IPS-18a (cell line): ENCODE measurements at regions not wholly inside any gene's neighbourhood (a gene's known extent, or its start where the extent isn't known, plus 50 kb on each side); places are given as distances from the start of the nearest gene placed in this dataset.

Experiments used
- H3K27ac ChIP-seq: one replicate; pipeline ENCODE4 v1.5.1; 2013; ENCODE audit warnings: low read length
- H3K27me3 ChIP-seq: one replicate; pipeline ENCODE4 v1.6.1; 2013; ENCODE audit warnings: mild to moderate bottlenecking, low read length; ENCODE audit not compliant: control insufficient read depth, insufficient read depth
- H3K36me3 ChIP-seq: one replicate; pipeline ENCODE4 v1.6.1; 2013; ENCODE audit warnings: low read depth, low read length; ENCODE audit not compliant: control insufficient read depth
- H3K4me1 ChIP-seq: one replicate; pipeline ENCODE4 v1.6.1; 2013; ENCODE audit warnings: low read depth, low read length; ENCODE audit not compliant: control insufficient read depth
- H3K4me3 ChIP-seq: one replicate; pipeline ENCODE4 v1.5.1; 2013; ENCODE audit warnings: low read length
- H3K9ac ChIP-seq: one replicate; pipeline ENCODE4 v1.6.1; 2013; ENCODE audit warnings: mild to moderate bottlenecking, low read length, moderate library complexity
- H3K9me3 ChIP-seq: one replicate; pipeline ENCODE4 v1.6.1; 2013; ENCODE audit warnings: low read depth, low read length; ENCODE audit not compliant: control insufficient read depth

DNA sequence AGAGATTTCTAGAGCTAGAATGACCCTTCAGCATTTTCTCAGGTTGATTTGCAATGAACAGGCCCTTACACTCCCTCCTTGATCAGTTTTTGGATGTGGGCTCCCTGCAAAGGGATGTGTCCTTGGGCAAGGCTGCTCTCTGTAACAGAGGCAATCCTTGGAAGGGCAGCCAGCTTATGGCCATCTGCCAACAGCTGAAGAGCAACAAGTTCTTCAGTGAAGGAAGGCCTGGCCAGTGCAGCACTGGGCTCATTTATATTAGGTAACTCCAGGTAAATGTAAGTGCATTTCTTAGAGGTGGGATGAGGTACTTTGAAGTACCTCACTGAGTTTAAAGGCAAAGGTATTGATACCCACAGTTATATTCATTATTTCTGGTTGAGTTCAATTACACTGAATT, 114.3 kb upstream of the KCNJ16 start:
- Histone ChIP-seq H3K9ac (no peak overlapping the region), H3K4me1 (peaks cover 12% of the 10 kb centered on the region), H3K27me3 (no peaks in the 10 kb centered on the region), H3K9me3 (no peaks in the 10 kb centered on the region), H3K4me3 (no peak overlapping the region), H3K36me3 (no peaks in the 10 kb centered on the region), H3K27ac (no peak overlapping the region)

DNA sequence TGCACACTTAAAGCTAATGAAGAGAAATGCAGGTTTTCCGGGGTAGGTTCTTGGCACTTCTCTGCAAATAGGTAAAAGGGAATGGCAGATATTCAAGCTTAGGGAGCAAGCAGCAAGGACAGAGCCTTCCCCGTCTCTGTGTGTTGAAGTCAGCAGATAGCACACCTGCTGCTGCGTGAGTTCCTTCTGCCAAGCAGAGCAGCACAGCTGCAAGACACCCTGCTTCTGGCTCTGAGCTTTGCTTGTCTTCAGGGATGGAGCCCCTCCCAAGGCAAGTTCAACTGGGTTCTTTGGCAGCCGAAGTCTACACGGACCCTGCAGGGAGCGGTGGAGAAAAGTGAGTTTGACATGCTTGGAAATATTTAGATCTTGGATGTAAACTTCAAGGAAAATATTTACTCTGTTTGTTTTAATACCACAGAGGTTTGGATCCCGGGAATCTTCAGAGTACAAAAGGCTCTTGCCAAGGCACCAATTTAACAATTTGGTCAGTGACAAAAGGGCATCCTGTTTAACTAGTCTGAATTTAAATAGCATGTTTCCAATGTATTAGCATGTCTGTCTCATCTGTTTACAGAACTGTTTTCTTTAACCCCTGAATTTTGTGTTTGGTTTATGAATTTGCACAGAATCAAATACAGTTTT, 113.4 kb upstream of the KCNJ16 start:
- peaks cover 12% of the 10 kb centered on the region for H3K4me1 ChIP-seq
- H3K9me3 ChIP-seq, result no peaks in the 10 kb centered on the region
- H3K27me3 ChIP-seq, result no peaks in the 10 kb centered on the region
- no peak overlapping the region for H3K4me3 ChIP-seq
- no peak overlapping the region for H3K9ac ChIP-seq
- no peak overlapping the region for H3K27ac ChIP-seq
- no peaks in the 10 kb centered on the region for H3K36me3 ChIP-seq

GRCh38 chr17:69962436-69962995, 112.5 kb upstream of the KCNJ16 start:
- no peak overlapping the region for H3K9ac ChIP-seq
- H3K4me3 ChIP-seq, result no peak overlapping the region
- H3K9me3 ChIP-seq, result no peaks in the 10 kb centered on the region
- peaks cover 12% of the 10 kb centered on the region for H3K4me1 ChIP-seq
- no peaks in the 10 kb centered on the region for H3K36me3 ChIP-seq
- H3K27me3 ChIP-seq, result no peaks in the 10 kb centered on the region
- H3K27ac ChIP-seq, result no peak overlapping the region

DNA sequence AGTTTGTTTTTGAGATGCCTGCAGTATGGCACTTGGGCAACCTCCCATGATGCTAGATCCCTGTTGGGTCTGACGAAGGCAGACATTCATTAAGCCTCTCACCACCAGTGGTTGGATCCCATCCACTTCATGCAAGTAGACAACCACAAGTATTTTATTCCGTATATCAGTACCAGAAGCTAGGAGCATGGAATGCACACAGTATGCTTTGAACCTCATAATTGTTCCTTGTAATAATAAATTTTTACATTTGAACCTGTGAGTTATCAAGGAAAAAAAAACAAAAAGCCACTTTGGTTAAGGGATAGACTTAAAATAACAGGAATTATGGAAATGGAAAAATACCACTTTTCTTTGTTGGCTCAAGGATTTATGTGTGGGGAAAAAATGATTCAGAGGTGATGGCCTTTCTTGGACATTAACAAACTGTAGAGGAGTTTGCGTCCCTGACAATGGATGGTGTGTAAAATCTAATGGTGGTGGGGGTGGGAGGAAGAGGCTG, 107.1 kb upstream of the KCNJ16 start:
- H3K9me3 ChIP-seq, result no peaks in the 10 kb centered on the region
- H3K27ac ChIP-seq, result no peak overlapping the region
- H3K4me1 ChIP-seq, result no peaks in the 10 kb centered on the region
- no peaks in the 10 kb centered on the region for H3K36me3 ChIP-seq
- H3K4me3 ChIP-seq, result no peak overlapping the region
- H3K27me3 ChIP-seq, result no peaks in the 10 kb centered on the region
- H3K9ac ChIP-seq, result no peak overlapping the region

- Histone ChIP-seq H3K4me1 (no peaks in the 10 kb centered on the region), H3K9me3 (peaks cover 2% of the 10 kb centered on the region), H3K9ac (no peak overlapping the region), H3K4me3 (no peak overlapping the region), H3K27ac (no peak overlapping the region), H3K36me3 (no peaks in the 10 kb centered on the region), H3K27me3 (no peaks in the 10 kb centered on the region)
Measured at GRCh38 chr17:69969897-69970296, 105.1 kb upstream of the KCNJ16 start.

- H3K36me3 ChIP-seq, result no peaks in the 10 kb centered on the region
- no peak overlapping the region for H3K4me3 ChIP-seq
- H3K9me3 ChIP-seq, result peaks cover 2% of the 10 kb centered on the region
- no peaks in the 10 kb centered on the region for H3K27me3 ChIP-seq
- no peak overlapping the region for H3K9ac ChIP-seq
- H3K27ac ChIP-seq, result no peak overlapping the region
- H3K4me1 ChIP-seq, result no peaks in the 10 kb centered on the region
Measured at GRCh38 chr17:69972251-69972650, 102.8 kb upstream of the KCNJ16 start.

GRCh38 chr17:69975808-69976207, 99.2 kb upstream of the KCNJ16 start:
- Histone ChIP-seq H3K27me3 (no peaks in the 10 kb centered on the region), H3K9ac (no peak overlapping the region), H3K4me1 (no peaks in the 10 kb centered on the region), H3K4me3 (no peak overlapping the region), H3K27ac (no peak overlapping the region), H3K9me3 (peaks cover 2% of the 10 kb centered on the region), H3K36me3 (no peaks in the 10 kb centered on the region)

GRCh38 chr17:69978056-69978646, 96.9 kb upstream of the KCNJ16 start:
- Histone ChIP-seq H3K9me3 (peaks cover 2% of the 10 kb centered on the region), H3K27ac (no peak overlapping the region), H3K9ac (no peak overlapping the region), H3K27me3 (no peaks in the 10 kb centered on the region), H3K4me3 (no peak overlapping the region), H3K36me3 (no peaks in the 10 kb centered on the region), H3K4me1 (no peaks in the 10 kb centered on the region)

DNA sequence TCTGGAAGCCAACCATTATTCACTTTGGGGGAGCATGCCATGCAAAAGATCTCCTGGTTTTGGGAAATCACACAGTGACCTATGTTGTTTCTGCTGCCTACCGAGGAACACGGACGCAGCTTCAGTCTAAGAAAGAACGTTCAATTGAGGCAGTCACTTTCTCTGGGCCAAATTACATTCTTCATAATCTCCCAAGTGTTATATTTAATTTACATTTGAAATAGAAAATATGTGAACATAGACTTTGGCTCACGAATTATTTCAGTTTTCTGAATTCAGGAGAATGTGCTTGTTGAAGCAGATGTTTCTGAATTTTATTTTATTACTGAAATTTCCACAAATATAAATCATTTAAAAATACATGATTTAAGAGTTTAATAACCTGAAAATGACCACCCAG, 93.6 kb upstream of the KCNJ16 start:
- no peaks in the 10 kb centered on the region for H3K36me3 ChIP-seq
- H3K9me3 ChIP-seq, result no peaks in the 10 kb centered on the region
- no peak overlapping the region for H3K4me3 ChIP-seq
- no peak overlapping the region for H3K9ac ChIP-seq
- no peaks in the 10 kb centered on the region for H3K4me1 ChIP-seq
- H3K27me3 ChIP-seq, result no peaks in the 10 kb centered on the region
- no peak overlapping the region for H3K27ac ChIP-seq

GRCh38 chr17:69995476-69995875, 79.5 kb upstream of the KCNJ16 start:
- Histone ChIP-seq H3K4me1 (no peaks in the 10 kb centered on the region), H3K4me3 (no peak overlapping the region), H3K9ac (no peak overlapping the region), H3K36me3 (no peaks in the 10 kb centered on the region), H3K27ac (no peak overlapping the region), H3K9me3 (no peaks in the 10 kb centered on the region), H3K27me3 (no peaks in the 10 kb centered on the region)

DNA sequence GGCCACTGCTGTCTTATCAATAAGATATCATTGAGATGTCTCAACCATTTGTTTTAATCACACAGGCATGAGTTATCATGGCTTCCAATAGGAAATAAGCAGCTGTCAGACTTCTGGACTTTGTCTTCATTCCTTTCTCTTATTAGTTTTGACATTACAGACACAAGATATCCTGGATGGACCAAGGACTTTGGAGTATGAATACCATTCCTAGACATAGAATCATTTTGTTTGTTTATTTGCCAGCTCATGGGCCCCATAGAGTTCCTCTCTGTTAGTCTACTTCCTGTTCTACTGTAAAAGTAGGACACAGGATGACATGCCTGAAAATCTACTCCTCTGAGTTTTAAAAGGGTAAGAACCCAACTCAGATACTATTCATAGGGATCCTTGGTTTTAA, 77.7 kb upstream of the KCNJ16 start:
- Histone ChIP-seq H3K36me3 (no peaks in the 10 kb centered on the region), H3K9me3 (no peaks in the 10 kb centered on the region), H3K4me3 (no peak overlapping the region), H3K4me1 (no peaks in the 10 kb centered on the region), H3K27ac (no peak overlapping the region), H3K27me3 (no peaks in the 10 kb centered on the region), H3K9ac (no peak overlapping the region)

DNA sequence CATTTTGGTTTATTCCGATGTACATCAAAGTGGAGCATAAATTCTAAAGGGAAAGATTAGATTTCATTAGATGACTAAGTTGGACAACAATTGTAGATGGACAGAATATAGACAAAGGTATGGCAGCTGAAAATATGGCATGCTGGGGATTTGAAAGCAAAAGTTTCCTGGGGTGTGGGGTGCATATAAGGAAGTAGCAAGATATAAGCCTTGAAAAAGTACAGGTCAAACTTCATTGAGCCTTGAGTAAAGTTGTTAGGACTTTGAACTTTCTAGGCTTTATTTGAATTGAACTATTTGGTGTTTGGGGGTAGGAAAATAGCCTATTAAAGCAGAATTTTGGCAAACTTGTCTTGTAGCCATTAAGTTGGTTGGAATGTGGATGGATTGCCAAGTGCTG, 75.8 kb upstream of the KCNJ16 start:
- Histone ChIP-seq H3K27ac (no peak overlapping the region), H3K4me3 (no peak overlapping the region), H3K36me3 (no peaks in the 10 kb centered on the region), H3K9ac (no peak overlapping the region), H3K27me3 (no peaks in the 10 kb centered on the region), H3K4me1 (no peaks in the 10 kb centered on the region), H3K9me3 (no peaks in the 10 kb centered on the region)
